ENCODE measurements at regions not wholly inside any gene's neighbourhood (a gene's known extent, or its start where the extent isn't known, plus 50 kb on each side); places are given as distances from the start of the nearest gene placed in this dataset.
"Not testable (repeated sequence)": the region's sequence is repeated elsewhere in the genome, so short reads cannot be mapped to it uniquely, and the experiment has no call there.

- not testable (repeated sequence) for H3K9me3 ChIP-seq (ENCODE audit: control insufficient read depth in 2 of 2, low read length in 2 of 2); H3K4me1 ChIP-seq (ENCODE audit: control insufficient read depth, insufficient read depth, low read length, poor library complexity, severe bottlenecking); ATAC-seq (ENCODE audit: low read depth in 2 of 2); H3K36me3 Mint-ChIP-seq; DNase-seq; H3K4me3 Mint-ChIP-seq; H3K27ac Mint-ChIP-seq; H3K9me3 Mint-ChIP-seq; H3K27me3 Mint-ChIP-seq; H3K27ac ChIP-seq (ENCODE audit: insufficient read depth, low read length, poor library complexity, severe bottlenecking); H3K4me3 ChIP-seq (ENCODE audit: low read depth, low read length); H3K36me3 ChIP-seq (ENCODE audit: control insufficient read depth, insufficient read depth, low read length); H3K27me3 ChIP-seq (ENCODE audit: control insufficient read depth, insufficient read depth, low read length)
- H3K4me1 Mint-ChIP-seq = peaks cover 0 to 10% (median 4%) of the 10 kb centered on the region in 4 donors
Observed at GRCh38 chr6:158881884-158882283, 62.7 kb upstream of the EZR start.

GRCh38 chr6:158881276-158881675 lies 62.1 kb upstream of the EZR start:
- not testable (repeated sequence) for H3K4me1 ChIP-seq (ENCODE audit: control insufficient read depth, insufficient read depth, low read length, poor library complexity, severe bottlenecking); H3K27me3 ChIP-seq (ENCODE audit: control insufficient read depth, insufficient read depth, low read length); DNase-seq; H3K4me3 Mint-ChIP-seq; H3K4me3 ChIP-seq (ENCODE audit: low read depth, low read length); H3K36me3 Mint-ChIP-seq; H3K27ac ChIP-seq (ENCODE audit: insufficient read depth, low read length, poor library complexity, severe bottlenecking); H3K27ac Mint-ChIP-seq; H3K9me3 Mint-ChIP-seq; H3K36me3 ChIP-seq (ENCODE audit: control insufficient read depth, insufficient read depth, low read length); H3K27me3 Mint-ChIP-seq; ATAC-seq (ENCODE audit: low read depth in 2 of 2); H3K9me3 ChIP-seq (ENCODE audit: control insufficient read depth in 2 of 2, low read length in 2 of 2)
- peaks cover 0 to 12% (median 4%) of the 10 kb centered on the region in 4 donors for H3K4me1 Mint-ChIP-seq

- H3K27me3 ChIP-seq (ENCODE audit: control insufficient read depth, insufficient read depth, low read length) = no peaks in the 10 kb centered on the region
- no peak overlapping the region for H3K4me3 ChIP-seq (ENCODE audit: low read depth, low read length)
- H3K36me3 ChIP-seq (ENCODE audit: control insufficient read depth, insufficient read depth, low read length) = no peaks in the 10 kb centered on the region
- Mint-ChIP-seq H3K4me1 (peaks cover 0 to 12% (median 4%) of the 10 kb centered on the region in 4 donors), H3K27me3 (peaks cover 6% of the 10 kb centered on the region), H3K9me3 (peaks cover 0 to 7% (median 2%) of the 10 kb centered on the region in 7 donors), H3K27ac (peak overlapping the region in 1 of 3 donors; percentile 83), H3K36me3 (peaks cover 10% of the 10 kb centered on the region), H3K4me3 (no peak overlapping the region)
- no peaks in the 10 kb centered on the region for H3K9me3 ChIP-seq (ENCODE audit: control insufficient read depth in 2 of 2, low read length in 2 of 2)
- no peak overlapping the region for H3K27ac ChIP-seq (ENCODE audit: insufficient read depth, low read length, poor library complexity, severe bottlenecking)
- ATAC-seq (ENCODE audit: low read depth in 2 of 2) (no peak), DNase-seq (peak in 1 of 3 donors; percentile 45)
- no peaks in the 10 kb centered on the region for H3K4me1 ChIP-seq (ENCODE audit: control insufficient read depth, insufficient read depth, low read length, poor library complexity, severe bottlenecking)
Observed at GRCh38 chr6:158879180-158879579, 60.0 kb upstream of the EZR start.

- ATAC-seq (ENCODE audit: low read depth in 2 of 2) = no peak
- Histone ChIP-seq H3K4me1 (ENCODE audit: control insufficient read depth, insufficient read depth, low read length, poor library complexity, severe bottlenecking) (no peaks in the 10 kb centered on the region), H3K36me3 (ENCODE audit: control insufficient read depth, insufficient read depth, low read length) (no peaks in the 10 kb centered on the region), H3K9me3 (ENCODE audit: control insufficient read depth in 2 of 2, low read length in 2 of 2) (no peaks in the 10 kb centered on the region), H3K4me3 (ENCODE audit: low read depth, low read length) (no peak overlapping the region), H3K27me3 (ENCODE audit: control insufficient read depth, insufficient read depth, low read length) (no peaks in the 10 kb centered on the region), H3K27ac (ENCODE audit: insufficient read depth, low read length, poor library complexity, severe bottlenecking) (no peak overlapping the region)
- Mint-ChIP-seq H3K27me3 (peaks cover 10% of the 10 kb centered on the region), H3K36me3 (peaks cover 10% of the 10 kb centered on the region), H3K4me1 (peaks cover 0 to 17% (median 6%) of the 10 kb centered on the region in 4 donors), H3K27ac (no peak overlapping the region), H3K4me3 (peak overlapping the region in 1 of 4 donors; percentile 73), H3K9me3 (peaks cover 0 to 7% (median 2%) of the 10 kb centered on the region in 7 donors)
- DNase-seq = no peak
Observed at GRCh38 chr6:158877716-158878115, 58.5 kb upstream of the EZR start.

- DNase-seq (no peak), ATAC-seq (ENCODE audit: low read depth in 2 of 2) (no peak)
- H3K4me3 ChIP-seq (ENCODE audit: low read depth, low read length) = no peak overlapping the region
- H3K27ac ChIP-seq (ENCODE audit: insufficient read depth, low read length, poor library complexity, severe bottlenecking) = no peak overlapping the region
- Mint-ChIP-seq H3K9me3 (peaks cover 0 to 7% (median 2%) of the 10 kb centered on the region in 7 donors), H3K4me1 (peaks cover 0 to 17% (median 6%) of the 10 kb centered on the region in 4 donors), H3K27ac (no peak overlapping the region), H3K27me3 (peaks cover 10% of the 10 kb centered on the region), H3K4me3 (peak overlapping the region in 1 of 4 donors; percentile 29), H3K36me3 (peaks cover 10% of the 10 kb centered on the region)
- no peaks in the 10 kb centered on the region for H3K27me3 ChIP-seq (ENCODE audit: control insufficient read depth, insufficient read depth, low read length)
- no peaks in the 10 kb centered on the region for H3K36me3 ChIP-seq (ENCODE audit: control insufficient read depth, insufficient read depth, low read length)
- no peaks in the 10 kb centered on the region for H3K4me1 ChIP-seq (ENCODE audit: control insufficient read depth, insufficient read depth, low read length, poor library complexity, severe bottlenecking)
- H3K9me3 ChIP-seq (ENCODE audit: control insufficient read depth in 2 of 2, low read length in 2 of 2) = no peaks in the 10 kb centered on the region
Observed at GRCh38 chr6:158876886-158877285, 57.7 kb upstream of the EZR start.

- H3K4me1 Mint-ChIP-seq = peaks cover 5 to 30% (median 18%) of the 10 kb centered on the region in 4 donors
- ATAC-seq (ENCODE audit: low read depth in 2 of 2) = no peak
- H3K4me1 ChIP-seq (ENCODE audit: control insufficient read depth, insufficient read depth, low read length, poor library complexity, severe bottlenecking) = peaks cover 16% of the 10 kb centered on the region
Observed at GRCh38 chr6:158870649-158870957, 51.4 kb upstream of the EZR start.

GRCh38 chr6:158869826-158870648 lies 50.9 kb upstream of the EZR start:
- peak overlapping the region; percentile 85 to 95 (median 94) for H3K4me3 Mint-ChIP-seq
- Histone ChIP-seq H3K27me3 (ENCODE audit: control insufficient read depth, insufficient read depth, low read length) (no peaks in the 10 kb centered on the region), H3K9me3 (ENCODE audit: control insufficient read depth in 2 of 2, low read length in 2 of 2) (no peaks in the 10 kb centered on the region), H3K4me3 (ENCODE audit: low read depth, low read length) (peak overlapping the region; percentile 76), H3K36me3 (ENCODE audit: control insufficient read depth, insufficient read depth, low read length) (no peaks in the 10 kb centered on the region), H3K4me1 (ENCODE audit: control insufficient read depth, insufficient read depth, low read length, poor library complexity, severe bottlenecking) (peaks cover 16% of the 10 kb centered on the region), H3K27ac (ENCODE audit: insufficient read depth, low read length, poor library complexity, severe bottlenecking) (peak overlapping the region; percentile 100)
- peak overlapping the region; percentile 99 to 100 (median 100) for H3K27ac Mint-ChIP-seq
- H3K27me3 Mint-ChIP-seq = peaks cover 8% of the 10 kb centered on the region
- ATAC-seq (ENCODE audit: low read depth in 2 of 2) (peak; percentile 87 to 88), DNase-seq (peak in 2 of 3 donors; percentile 95 to 97)
- peaks cover 2% of the 10 kb centered on the region for H3K36me3 Mint-ChIP-seq
- peaks cover 5 to 30% (median 21%) of the 10 kb centered on the region in 4 donors for H3K4me1 Mint-ChIP-seq
- no peaks in the 10 kb centered on the region for H3K9me3 Mint-ChIP-seq

More at GRCh38 chr6:158870649-158870957, 51.4 kb upstream of the EZR start:
- Histone ChIP-seq H3K36me3 (ENCODE audit: control insufficient read depth, insufficient read depth, low read length) (no peaks in the 10 kb centered on the region), H3K27me3 (ENCODE audit: control insufficient read depth, insufficient read depth, low read length) (no peaks in the 10 kb centered on the region), H3K9me3 (ENCODE audit: control insufficient read depth in 2 of 2, low read length in 2 of 2) (no peaks in the 10 kb centered on the region), H3K27ac (ENCODE audit: insufficient read depth, low read length, poor library complexity, severe bottlenecking) (peak overlapping the region; percentile 100), H3K4me3 (ENCODE audit: low read depth, low read length) (peak overlapping the region; percentile 76)
- Mint-ChIP-seq H3K27me3 (peaks cover 8% of the 10 kb centered on the region), H3K36me3 (no peaks in the 10 kb centered on the region), H3K9me3 (no peaks in the 10 kb centered on the region), H3K27ac (peak overlapping the region in 2 of 3 donors; percentile 100), H3K4me3 (peak overlapping the region; percentile 61 to 85 (median 78))
- DNase-seq = no peak
